HEK293 (cell line): ENCODE measurements at regions not wholly inside any gene's neighbourhood (a gene's known extent, or its start where the extent isn't known, plus 50 kb on each side); places are given as distances from the start of the nearest gene placed in this dataset.

Experiments
- CTCF ChIA-PET: fragments of 350-600 bp; formaldehyde crosslinking; extraction: SDS; loops from one replicate; lab custom pipeline; 2021; ENCODE audit warnings: antibody characterized with exemption; lab: Yijun Ruan, JAX
- POLR2A ChIA-PET: fragments of 300-600 bp; formaldehyde crosslinking; extraction: SDS; loops from one replicate; lab custom pipeline; 2020; ENCODE audit warnings: antibody characterized with exemption, inconsistent platforms; lab: Yijun Ruan, JAX
- H3K27ac ChIP-seq: fragments of 200-500 bp; sonication (Bioruptor generic); 2 replicates; pipeline ENCODE4 v1.5.1; 2014; ENCODE audit warnings: low read depth, low read length, control low read depth, inconsistent platforms; ENCODE audit errors: extremely low read depth
- H3K36me3 ChIP-seq, 2 experiments: fragments of 200-500 bp in 1 of 2; sonication (Bioruptor generic) in 1 of 2; 1 replicate in 1 of 2; 2 replicates in 1 of 2; pipeline ENCODE4 v1.5.1; 2014 to 2017; ENCODE audit warnings: inconsistent platforms in 2 of 2, low read length in 2 of 2; ENCODE audit not compliant: control insufficient read depth in 2 of 2, insufficient read depth in 1 of 2
- H3K4me1 ChIP-seq: fragments of 200-500 bp; sonication (Bioruptor generic); 2 replicates; pipeline ENCODE4 v1.5.1; 2014; ENCODE audit warnings: mild to moderate bottlenecking, low read length, inconsistent platforms; ENCODE audit not compliant: control insufficient read depth, insufficient read depth
- H3K4me3 ChIP-seq: 2 replicates; pipeline ENCODE4 v1.5.1; 2011; ENCODE audit warnings: low read depth, mild to moderate bottlenecking, control low read depth, low read length, moderate library complexity
- H3K9me3 ChIP-seq: fragments of 200-500 bp; sonication (Bioruptor generic); 2 replicates; pipeline ENCODE4 v1.5.1; 2014; ENCODE audit warnings: low read depth, low read length, inconsistent platforms; ENCODE audit not compliant: control insufficient read depth, insufficient read depth
- BCL11A ChIP-seq: fragments of 450-650 bp; formaldehyde crosslinking; IDR thresholded peaks from 2 replicates; pipeline ENCODE4 v1.5.1; 2016; ENCODE audit warnings: low read depth, missing biosample characterization, missing genetic modification characterization
- REPIN1 ChIP-seq: fragments of 450-650 bp; formaldehyde crosslinking; IDR thresholded peaks from 2 replicates; pipeline ENCODE4 v1.5.1; 2017; ENCODE audit warnings: missing biosample characterization, missing genetic modification characterization, low read depth
- SCRT1 ChIP-seq: fragments of 450-650 bp; formaldehyde crosslinking; IDR thresholded peaks from 2 replicates; pipeline ENCODE4 v1.5.1; 2016; ENCODE audit warnings: missing biosample characterization, missing genetic modification characterization, borderline replicate concordance
- ZBTB20 ChIP-seq: fragments of 450-650 bp; formaldehyde crosslinking; IDR thresholded peaks from 2 replicates; pipeline ENCODE4 v1.5.1; 2016; ENCODE audit warnings: missing biosample characterization, missing genetic modification characterization
- ZFP41 ChIP-seq: fragments of 450-650 bp; formaldehyde crosslinking; IDR thresholded peaks from 2 replicates; pipeline ENCODE4 v1.5.1; 2016; ENCODE audit warnings: missing biosample characterization, missing genetic modification characterization, borderline replicate concordance
- ZNF214 ChIP-seq: fragments of 450-650 bp; formaldehyde crosslinking; IDR thresholded peaks from 2 replicates; pipeline ENCODE4 v1.5.1; 2017; ENCODE audit warnings: missing biosample characterization, mild to moderate bottlenecking, missing genetic modification characterization, borderline replicate concordance
- ZNF26 ChIP-seq: fragments of 450-650 bp; formaldehyde crosslinking; IDR thresholded peaks from 2 replicates; pipeline ENCODE4 v1.5.1; 2016; ENCODE audit warnings: missing biosample characterization, missing genetic modification characterization
- ZNF266 ChIP-seq: fragments of 450-650 bp; formaldehyde crosslinking; IDR thresholded peaks from 2 replicates; pipeline ENCODE4 v1.5.1; 2016; ENCODE audit warnings: missing biosample characterization, missing genetic modification characterization, low read depth
- ZNF274 ChIP-seq, 2 experiments: fragments of 200-500 bp in 1 of 2; fragments of 450-650 bp in 1 of 2; sonication (Bioruptor generic) in 1 of 2; formaldehyde crosslinking in 1 of 2; IDR thresholded peaks; 2 replicates each; pipeline versions ENCODE4 v1.5.1 to v1.6.1; 2014 to 2016; ENCODE audit warnings: borderline replicate concordance in 1 of 2, inconsistent platforms in 1 of 2, low read length in 1 of 2, missing biosample characterization in 1 of 2, missing genetic modification characterization in 1 of 2
- ZNF394 ChIP-seq: fragments of 450-650 bp; formaldehyde crosslinking; IDR thresholded peaks from 2 replicates; pipeline ENCODE4 v1.5.1; 2016; ENCODE audit warnings: missing biosample characterization, missing genetic modification characterization, mild to moderate bottlenecking, moderate library complexity, borderline replicate concordance
- ZNF426 ChIP-seq: fragments of 450-650 bp; formaldehyde crosslinking; IDR thresholded peaks from 2 replicates; pipeline ENCODE4 v1.5.1; 2017; ENCODE audit warnings: missing biosample characterization, missing genetic modification characterization, mild to moderate bottlenecking, inconsistent platforms, moderate library complexity
- ZNF558 ChIP-seq: fragments of 450-650 bp; formaldehyde crosslinking; IDR thresholded peaks from 2 replicates; pipeline ENCODE4 v1.5.1; 2016; ENCODE audit warnings: missing biosample characterization, missing genetic modification characterization
- ZNF624 ChIP-seq: fragments of 450-650 bp; formaldehyde crosslinking; IDR thresholded peaks from 2 replicates; pipeline ENCODE4 v1.5.1; 2017; ENCODE audit warnings: missing biosample characterization, missing genetic modification characterization
- ZNF701 ChIP-seq: fragments of 450-650 bp; formaldehyde crosslinking; IDR thresholded peaks from 2 replicates; pipeline ENCODE4 v1.5.1; 2016; ENCODE audit warnings: missing biosample characterization, missing genetic modification characterization
- TF ChIP-seq, protein P1 (sequence below): fragments of 450-650 bp; formaldehyde crosslinking; IDR thresholded peaks from 2 replicates; pipeline ENCODE4 v1.5.0; 2017; ENCODE audit warnings: missing biosample characterization, missing genetic modification characterization, borderline replicate concordance
- TF ChIP-seq, protein P2 (sequence below): fragments of 450-650 bp; formaldehyde crosslinking; IDR thresholded peaks from 2 replicates; pipeline ENCODE4 v1.5.1; 2016; ENCODE audit warnings: missing biosample characterization, missing genetic modification characterization, borderline replicate concordance
- TF ChIP-seq, protein P3 (sequence below): fragments of 450-650 bp; formaldehyde crosslinking; IDR thresholded peaks from 2 replicates; pipeline ENCODE4 v1.5.1; 2016; ENCODE audit warnings: missing biosample characterization, missing genetic modification characterization

DNA sequence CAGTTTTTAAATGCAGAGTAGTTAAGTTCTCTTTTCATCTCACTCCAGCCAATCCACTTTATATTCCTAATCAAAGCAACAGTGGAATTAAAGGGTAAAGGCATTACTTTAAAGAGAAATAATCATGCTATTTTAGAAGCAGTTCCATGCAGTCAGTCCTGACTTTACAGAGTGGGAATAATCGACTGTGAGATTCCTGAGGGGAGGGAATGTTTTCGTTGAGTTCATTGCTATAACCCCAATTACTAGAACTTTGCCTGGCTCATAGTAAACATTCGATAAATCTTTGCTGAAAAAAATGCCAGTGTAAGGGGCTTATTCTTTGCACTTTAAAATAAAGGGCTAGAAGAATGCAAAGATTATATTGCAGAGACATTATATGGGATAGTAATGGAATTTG is 127.2 kb upstream of the ASTN2 start (continued):
- TF ChIP-seq ZFP41 (tag by site-specific recombination): no peak
- no peak for TF ChIP-seq ZNF558 (tag by site-specific recombination)
- no peak for TF ChIP-seq ZNF394 (tag by site-specific recombination)
- no peak for TF ChIP-seq ZNF274 (IDR thresholded peaks at IDR 0.05; ENCODE audit: low read length)
- TF ChIP-seq ZNF274 (tag by site-specific recombination; IDR thresholded peaks at IDR 0.05; ENCODE audit: borderline replicate concordance): no peak

DNA sequence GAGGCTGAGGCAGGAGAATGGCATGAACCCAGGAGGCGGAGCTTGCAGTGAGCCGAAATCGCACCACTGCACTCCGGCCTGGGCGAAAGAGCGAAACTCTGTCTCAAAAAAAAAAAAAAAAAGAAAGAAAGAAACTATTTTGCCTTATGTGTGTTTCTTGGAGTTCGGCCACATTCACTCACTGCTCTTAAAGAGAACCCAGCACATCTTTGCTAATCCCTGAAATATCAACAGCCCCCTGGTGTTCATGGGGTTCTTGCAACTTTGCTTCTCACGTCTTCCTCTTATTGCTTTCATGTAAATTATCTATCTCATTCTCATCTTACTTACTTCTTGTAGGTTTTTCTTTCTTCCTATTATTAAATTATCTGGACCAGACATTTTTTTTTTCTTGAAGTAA is 126.3 kb upstream of the ASTN2 start:
- POLR2A ChIA-PET: no interaction called here
- no peak overlapping the region for H3K27ac ChIP-seq
- CTCF ChIA-PET: no interaction called here
- H3K36me3 ChIP-seq: no peaks in the 10 kb centered on the region
- no peak overlapping the region for H3K4me3 ChIP-seq
- TF ChIP-seq, protein P1, sequence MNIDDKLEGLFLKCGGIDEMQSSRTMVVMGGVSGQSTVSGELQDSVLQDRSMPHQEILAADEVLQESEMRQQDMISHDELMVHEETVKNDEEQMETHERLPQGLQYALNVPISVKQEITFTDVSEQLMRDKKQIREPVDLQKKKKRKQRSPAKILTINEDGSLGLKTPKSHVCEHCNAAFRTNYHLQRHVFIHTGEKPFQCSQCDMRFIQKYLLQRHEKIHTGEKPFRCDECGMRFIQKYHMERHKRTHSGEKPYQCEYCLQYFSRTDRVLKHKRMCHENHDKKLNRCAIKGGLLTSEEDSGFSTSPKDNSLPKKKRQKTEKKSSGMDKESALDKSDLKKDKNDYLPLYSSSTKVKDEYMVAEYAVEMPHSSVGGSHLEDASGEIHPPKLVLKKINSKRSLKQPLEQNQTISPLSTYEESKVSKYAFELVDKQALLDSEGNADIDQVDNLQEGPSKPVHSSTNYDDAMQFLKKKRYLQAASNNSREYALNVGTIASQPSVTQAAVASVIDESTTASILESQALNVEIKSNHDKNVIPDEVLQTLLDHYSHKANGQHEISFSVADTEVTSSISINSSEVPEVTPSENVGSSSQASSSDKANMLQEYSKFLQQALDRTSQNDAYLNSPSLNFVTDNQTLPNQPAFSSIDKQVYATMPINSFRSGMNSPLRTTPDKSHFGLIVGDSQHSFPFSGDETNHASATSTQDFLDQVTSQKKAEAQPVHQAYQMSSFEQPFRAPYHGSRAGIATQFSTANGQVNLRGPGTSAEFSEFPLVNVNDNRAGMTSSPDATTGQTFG (tag by site-specific recombination): no peak
- TF ChIP-seq ZNF624 (tag by site-specific recombination) (no peak), BCL11A (tag by site-specific recombination) (no peak), ZNF266 (tag by site-specific recombination) (no peak), ZNF701 (no peak), REPIN1 (no peak), ZBTB20 (tag by site-specific recombination) (no peak), ZNF426 (tag by site-specific recombination) (no peak), SCRT1 (tag by site-specific recombination) (no peak), ZNF214 (tag by site-specific recombination) (no peak), ZNF26 (tag by site-specific recombination) (no peak)
- TF ChIP-seq, protein P2, sequence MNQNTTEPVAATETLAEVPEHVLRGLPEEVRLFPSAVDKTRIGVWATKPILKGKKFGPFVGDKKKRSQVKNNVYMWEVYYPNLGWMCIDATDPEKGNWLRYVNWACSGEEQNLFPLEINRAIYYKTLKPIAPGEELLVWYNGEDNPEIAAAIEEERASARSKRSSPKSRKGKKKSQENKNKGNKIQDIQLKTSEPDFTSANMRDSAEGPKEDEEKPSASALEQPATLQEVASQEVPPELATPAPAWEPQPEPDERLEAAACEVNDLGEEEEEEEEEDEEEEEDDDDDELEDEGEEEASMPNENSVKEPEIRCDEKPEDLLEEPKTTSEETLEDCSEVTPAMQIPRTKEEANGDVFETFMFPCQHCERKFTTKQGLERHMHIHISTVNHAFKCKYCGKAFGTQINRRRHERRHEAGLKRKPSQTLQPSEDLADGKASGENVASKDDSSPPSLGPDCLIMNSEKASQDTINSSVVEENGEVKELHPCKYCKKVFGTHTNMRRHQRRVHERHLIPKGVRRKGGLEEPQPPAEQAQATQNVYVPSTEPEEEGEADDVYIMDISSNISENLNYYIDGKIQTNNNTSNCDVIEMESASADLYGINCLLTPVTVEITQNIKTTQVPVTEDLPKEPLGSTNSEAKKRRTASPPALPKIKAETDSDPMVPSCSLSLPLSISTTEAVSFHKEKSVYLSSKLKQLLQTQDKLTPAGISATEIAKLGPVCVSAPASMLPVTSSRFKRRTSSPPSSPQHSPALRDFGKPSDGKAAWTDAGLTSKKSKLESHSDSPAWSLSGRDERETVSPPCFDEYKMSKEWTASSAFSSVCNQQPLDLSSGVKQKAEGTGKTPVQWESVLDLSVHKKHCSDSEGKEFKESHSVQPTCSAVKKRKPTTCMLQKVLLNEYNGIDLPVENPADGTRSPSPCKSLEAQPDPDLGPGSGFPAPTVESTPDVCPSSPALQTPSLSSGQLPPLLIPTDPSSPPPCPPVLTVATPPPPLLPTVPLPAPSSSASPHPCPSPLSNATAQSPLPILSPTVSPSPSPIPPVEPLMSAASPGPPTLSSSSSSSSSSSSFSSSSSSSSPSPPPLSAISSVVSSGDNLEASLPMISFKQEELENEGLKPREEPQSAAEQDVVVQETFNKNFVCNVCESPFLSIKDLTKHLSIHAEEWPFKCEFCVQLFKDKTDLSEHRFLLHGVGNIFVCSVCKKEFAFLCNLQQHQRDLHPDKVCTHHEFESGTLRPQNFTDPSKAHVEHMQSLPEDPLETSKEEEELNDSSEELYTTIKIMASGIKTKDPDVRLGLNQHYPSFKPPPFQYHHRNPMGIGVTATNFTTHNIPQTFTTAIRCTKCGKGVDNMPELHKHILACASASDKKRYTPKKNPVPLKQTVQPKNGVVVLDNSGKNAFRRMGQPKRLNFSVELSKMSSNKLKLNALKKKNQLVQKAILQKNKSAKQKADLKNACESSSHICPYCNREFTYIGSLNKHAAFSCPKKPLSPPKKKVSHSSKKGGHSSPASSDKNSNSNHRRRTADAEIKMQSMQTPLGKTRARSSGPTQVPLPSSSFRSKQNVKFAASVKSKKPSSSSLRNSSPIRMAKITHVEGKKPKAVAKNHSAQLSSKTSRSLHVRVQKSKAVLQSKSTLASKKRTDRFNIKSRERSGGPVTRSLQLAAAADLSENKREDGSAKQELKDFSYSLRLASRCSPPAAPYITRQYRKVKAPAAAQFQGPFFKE (tag by site-specific recombination): no peak
- TF ChIP-seq, protein P3, sequence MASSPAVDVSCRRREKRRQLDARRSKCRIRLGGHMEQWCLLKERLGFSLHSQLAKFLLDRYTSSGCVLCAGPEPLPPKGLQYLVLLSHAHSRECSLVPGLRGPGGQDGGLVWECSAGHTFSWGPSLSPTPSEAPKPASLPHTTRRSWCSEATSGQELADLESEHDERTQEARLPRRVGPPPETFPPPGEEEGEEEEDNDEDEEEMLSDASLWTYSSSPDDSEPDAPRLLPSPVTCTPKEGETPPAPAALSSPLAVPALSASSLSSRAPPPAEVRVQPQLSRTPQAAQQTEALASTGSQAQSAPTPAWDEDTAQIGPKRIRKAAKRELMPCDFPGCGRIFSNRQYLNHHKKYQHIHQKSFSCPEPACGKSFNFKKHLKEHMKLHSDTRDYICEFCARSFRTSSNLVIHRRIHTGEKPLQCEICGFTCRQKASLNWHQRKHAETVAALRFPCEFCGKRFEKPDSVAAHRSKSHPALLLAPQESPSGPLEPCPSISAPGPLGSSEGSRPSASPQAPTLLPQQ (tag by site-specific recombination): no peak
- no peaks in the 10 kb centered on the region for H3K4me1 ChIP-seq
- no peaks in the 10 kb centered on the region for H3K9me3 ChIP-seq
